Brain pericyte (primary cell): ENCODE measurements at regions not wholly inside any gene's neighbourhood (a gene's known extent, or its start where the extent isn't known, plus 50 kb on each side); places are given as distances from the start of the nearest gene placed in this dataset.

Source experiments
- DNase-seq: peaks from one replicate; pipeline ENCODE4 v3.0.0-alpha.2; 2012; ENCODE audit warnings: low read depth, low spot score

GRCh38 chr1:55720261-55720660 is 505.1 kb upstream of the USP24 start:
- DNase-seq: no peak

GRCh38 chr1:55718758-55719671 is 503.9 kb upstream of the USP24 start:
- peak; percentile 91 for DNase-seq

DNA sequence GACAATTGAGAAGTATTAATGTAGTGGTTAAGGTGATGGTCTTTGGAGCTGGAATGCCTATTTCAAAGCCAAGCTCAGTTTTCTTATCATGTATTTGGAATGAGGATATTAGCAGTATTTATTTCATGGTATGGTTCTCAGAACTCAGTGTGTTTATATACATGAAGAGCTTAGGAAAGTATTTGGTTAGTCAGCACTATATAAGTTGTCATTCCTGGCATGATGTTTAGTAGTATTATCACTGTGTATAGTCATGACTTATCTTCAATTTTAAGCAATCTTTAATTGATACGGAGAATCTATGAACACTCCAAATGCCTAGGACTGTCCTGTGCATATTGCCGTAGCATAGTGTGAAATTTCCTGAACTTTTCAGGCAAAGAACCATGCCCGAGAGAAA is 501.9 kb upstream of the USP24 start:
- no peak for DNase-seq

DNA sequence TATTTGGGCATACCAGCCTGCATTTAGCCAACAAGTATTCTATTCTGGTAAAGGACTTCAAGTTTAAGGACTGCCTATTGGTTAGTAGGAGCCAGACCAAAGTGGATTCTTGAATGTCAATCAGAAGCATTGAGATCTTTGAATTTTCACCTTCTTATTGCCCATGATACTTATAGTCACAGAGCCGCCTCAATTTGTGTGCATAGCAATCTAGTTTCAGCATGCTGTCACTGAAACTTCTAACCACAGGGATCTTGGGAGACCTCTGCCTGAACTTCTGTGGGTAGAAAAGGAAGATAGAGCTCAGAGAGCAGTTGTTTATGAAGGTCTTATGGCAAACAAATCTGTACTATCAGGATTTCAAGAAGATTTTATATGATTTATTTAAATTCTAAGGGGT is 501.4 kb upstream of the USP24 start:
- DNase-seq: peak; percentile 31

- DNase-seq: no peak
Observed at GRCh38 chr1:55716151-55716550, 501.0 kb upstream of the USP24 start.

GRCh38 chr1:55714230-55714629 is 499.1 kb upstream of the USP24 start:
- DNase-seq: no peak

- no peak for DNase-seq
Observed at GRCh38 chr1:55713516-55713915, 498.4 kb upstream of the USP24 start.

- no peak for DNase-seq
Observed at GRCh38 chr1:55712148-55712547, 497.0 kb upstream of the USP24 start.

GRCh38 chr1:55708781-55709180 is 493.6 kb upstream of the USP24 start:
- DNase-seq: no peak

DNA sequence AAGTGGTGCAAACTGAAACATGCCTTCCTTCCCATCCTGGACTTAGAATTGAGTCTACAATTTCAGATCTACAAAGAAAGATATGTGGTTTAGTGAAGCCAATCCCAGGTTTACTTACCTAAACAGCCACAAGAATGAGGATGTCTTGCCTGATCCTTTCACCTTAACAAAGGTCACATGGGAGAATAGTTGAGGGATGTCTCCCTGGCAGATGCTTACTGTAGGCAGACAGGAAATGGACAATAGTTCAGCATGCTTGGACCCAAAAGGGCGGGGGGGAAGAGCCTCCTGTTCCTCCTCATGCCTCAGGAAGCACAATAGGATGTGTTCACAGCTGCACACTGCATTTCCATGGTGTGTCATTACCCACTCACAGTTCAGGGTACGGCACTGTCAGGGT is 492.7 kb upstream of the USP24 start:
- no peak for DNase-seq

- no peak for DNase-seq
Observed at GRCh38 chr1:55707196-55707595, 492.0 kb upstream of the USP24 start.

- DNase-seq: no peak
Observed at GRCh38 chr1:55706397-55706796, 491.2 kb upstream of the USP24 start.

- DNase-seq: peak; percentile 81
Observed at GRCh38 chr1:55703726-55704363, 488.7 kb upstream of the USP24 start.

DNA sequence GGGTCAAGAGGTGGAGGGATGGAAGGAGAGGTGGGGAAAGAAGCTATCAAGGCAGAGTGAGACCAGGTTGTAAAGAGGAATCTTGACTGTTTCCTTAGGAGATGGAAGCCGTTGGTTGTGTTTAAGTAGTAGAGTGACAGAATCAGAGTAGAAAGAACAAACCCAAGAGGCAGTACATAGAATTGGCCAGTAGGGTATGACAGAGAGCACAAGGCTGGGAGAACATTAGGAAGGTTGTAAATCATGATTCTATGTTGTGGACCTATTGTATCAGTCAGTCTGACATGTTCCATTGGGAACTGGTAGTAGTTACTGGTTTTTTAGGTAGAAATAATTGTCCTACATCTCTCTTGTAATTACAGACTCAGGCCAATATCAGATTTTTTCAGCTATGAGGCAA is 486.9 kb upstream of the USP24 start:
- no peak for DNase-seq

DNA sequence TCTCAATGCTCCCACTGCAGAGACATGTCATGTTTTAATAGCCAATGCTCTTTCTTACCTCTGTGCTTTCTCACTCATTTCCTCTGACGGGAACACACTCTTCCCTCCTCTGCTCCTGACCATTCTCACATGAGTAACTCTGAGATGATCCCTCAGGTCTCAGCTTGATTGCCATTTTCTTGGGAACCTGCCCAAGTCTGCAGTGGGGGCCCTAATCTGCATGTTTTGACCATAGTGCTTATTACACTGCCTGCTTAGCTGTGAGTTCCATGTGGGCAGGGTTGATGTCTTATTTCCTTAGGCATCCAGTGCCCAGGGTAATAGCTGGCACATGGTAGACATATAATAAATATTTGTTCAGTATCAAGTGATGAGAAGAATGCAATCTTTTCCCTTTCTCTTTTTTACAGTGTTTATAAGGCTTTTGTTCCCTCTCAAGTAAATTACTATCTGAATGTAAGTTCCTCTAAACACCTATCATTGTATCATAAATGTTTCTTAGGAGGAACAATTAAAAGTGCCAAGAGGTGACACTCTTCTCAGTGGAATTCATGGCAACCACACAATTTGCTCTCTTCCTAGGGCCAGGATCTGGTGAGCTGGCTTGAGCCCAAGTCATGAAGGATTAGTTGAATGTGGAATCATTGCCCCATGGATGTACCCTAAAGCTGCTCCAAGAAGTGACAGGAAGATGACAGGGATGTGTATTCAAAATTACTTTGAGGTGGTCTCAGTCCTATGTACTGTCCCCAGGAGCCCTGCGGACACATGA is 485.4 kb upstream of the USP24 start:
- no peak for DNase-seq

DNA sequence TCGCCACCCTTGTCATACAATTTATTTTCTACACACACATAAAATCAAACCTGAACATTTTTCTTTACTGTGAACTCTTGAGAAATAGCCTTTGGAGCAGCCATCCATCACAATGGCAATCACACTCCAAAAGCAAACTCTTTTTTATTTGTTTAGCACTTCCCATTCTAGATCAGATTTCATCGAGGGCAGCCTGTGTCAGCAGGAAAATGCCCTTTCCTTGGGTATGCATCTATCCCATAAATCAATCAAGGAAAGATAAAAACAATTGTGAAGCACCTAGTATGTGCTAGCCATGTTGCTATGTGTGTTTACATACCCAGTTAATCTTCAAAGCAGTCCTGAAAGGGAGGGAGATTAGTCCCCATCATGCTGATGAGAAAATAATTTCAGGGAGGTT is 484.1 kb upstream of the USP24 start:
- DNase-seq: no peak

- no peak for DNase-seq
Observed at GRCh38 chr1:55697997-55698535, 482.9 kb upstream of the USP24 start.

- no peak for DNase-seq
Observed at GRCh38 chr1:55696891-55697290, 481.7 kb upstream of the USP24 start.

GRCh38 chr1:55696181-55696754 is 481.1 kb upstream of the USP24 start:
- no peak for DNase-seq

GRCh38 chr1:55695552-55695951 is 480.4 kb upstream of the USP24 start:
- no peak for DNase-seq

DNA sequence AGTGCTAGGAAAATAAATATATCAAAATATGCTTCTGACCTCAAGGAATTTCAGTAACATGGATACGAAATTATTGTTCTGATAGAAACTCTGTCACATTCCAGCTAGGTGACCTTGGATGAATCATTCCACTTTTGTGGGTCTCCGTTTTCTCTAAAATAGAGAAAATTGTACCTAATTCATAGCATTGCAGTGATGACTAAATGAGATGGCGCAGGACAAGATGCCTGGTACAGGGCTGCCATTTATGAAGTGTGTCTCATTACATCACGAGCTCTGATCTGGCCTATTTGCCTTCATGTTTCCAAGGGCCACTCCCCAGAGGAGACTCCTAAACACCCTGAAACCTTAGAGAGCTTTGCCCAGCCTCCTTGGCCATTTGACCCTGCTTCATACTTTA is 480.0 kb upstream of the USP24 start:
- DNase-seq: no peak

GRCh38 chr1:55694310-55694801 is 479.2 kb upstream of the USP24 start:
- DNase-seq: no peak
